GM23248 (cell line): ENCODE measurements at regions not wholly inside any gene's neighbourhood (a gene's known extent, or its start where the extent isn't known, plus 50 kb on each side); places are given as distances from the start of the nearest gene placed in this dataset.
"Not testable (repeated sequence)": the region's sequence is repeated elsewhere in the genome, so short reads cannot be mapped to it uniquely, and the experiment has no call there.

Source experiments
- DNase-seq: peaks from one replicate; pipeline ENCODE4 v3.0.0-alpha.2; 2015
- H2AFZ ChIP-seq: fragments of 200-600 bp; sonication (generic); 2 replicates; pipeline ENCODE4 v1.6.1; 2016; ENCODE audit warnings: antibody characterized with exemption
- H3F3A ChIP-seq: fragments of 200-600 bp; sonication (generic); 2 replicates; pipeline ENCODE4 v1.6.1; 2016; ENCODE audit warnings: mild to moderate bottlenecking, antibody characterized with exemption, mixed run types; ENCODE audit not compliant: insufficient read depth
- H3K27ac ChIP-seq: fragments of 200-600 bp; sonication (generic); 2 replicates; pipeline ENCODE4 v1.5.1; 2016; ENCODE audit warnings: mild to moderate bottlenecking
- H3K27me3 ChIP-seq: fragments of 200-600 bp; sonication (generic); replicated peaks from 2 replicates; pipeline ENCODE4 v1.6.1; 2016; ENCODE audit warnings: mild to moderate bottlenecking; ENCODE audit not compliant: insufficient read depth
- H3K36me3 ChIP-seq: fragments of 200-600 bp; sonication (generic); 2 replicates; pipeline ENCODE4 v1.6.1; 2016; ENCODE audit warnings: low read depth, mild to moderate bottlenecking
- H3K4me1 ChIP-seq: fragments of 200-600 bp; sonication (generic); 2 replicates; pipeline ENCODE4 v1.6.1; 2016; ENCODE audit warnings: mild to moderate bottlenecking; ENCODE audit not compliant: insufficient read depth
- H3K4me2 ChIP-seq: fragments of 200-600 bp; sonication (generic); one replicate; pipeline ENCODE4 v1.6.1; 2016; ENCODE audit warnings: mild to moderate bottlenecking; ENCODE audit not compliant: unreplicated experiment
- H3K4me3 ChIP-seq: fragments of 200-600 bp; sonication (generic); 2 replicates; pipeline ENCODE4 v1.5.1; 2016; ENCODE audit warnings: mild to moderate bottlenecking
- H3K79me2 ChIP-seq: fragments of 200-600 bp; sonication (generic); 2 replicates; pipeline ENCODE4 v1.6.1; 2016; ENCODE audit warnings: mild to moderate bottlenecking; ENCODE audit not compliant: insufficient read depth
- H3K9ac ChIP-seq: fragments of 200-600 bp; sonication (generic); 2 replicates; pipeline ENCODE4 v1.6.1; 2016; ENCODE audit warnings: mild to moderate bottlenecking
- H3K9me2 ChIP-seq: fragments of 200-600 bp; sonication (generic); 2 replicates; pipeline ENCODE4 v1.6.1; 2016; ENCODE audit warnings: mixed run types, mild to moderate bottlenecking, moderate library complexity; ENCODE audit not compliant: insufficient read depth
- H3K9me3 ChIP-seq: fragments of 200-600 bp; sonication (generic); one replicate; pipeline ENCODE4 v1.6.1; 2017; ENCODE audit warnings: low read depth
- H4K20me1 ChIP-seq: fragments of 200-600 bp; sonication (generic); 2 replicates; pipeline ENCODE4 v1.6.0; 2016; ENCODE audit not compliant: insufficient read depth
- EZH2 ChIP-seq: fragments of 200-600 bp; sonication (generic); IDR thresholded peaks from 2 replicates; pipeline ENCODE4 v1.6.1; 2018; ENCODE audit warnings: antibody characterized with exemption, mild to moderate bottlenecking; ENCODE audit not compliant: insufficient read depth, poor library complexity, severe bottlenecking
- EZH2phosphoT487 ChIP-seq: fragments of 200-600 bp; sonication (generic); IDR thresholded peaks from 2 replicates; pipeline ENCODE4 v1.6.1; 2018; ENCODE audit warnings: antibody characterized with exemption, moderate library complexity, mild to moderate bottlenecking, low read depth; ENCODE audit not compliant: insufficient read depth
- WGBS, 2 experiments: methylation state at CpG; one replicate each; pipeline ENCODE4 v1.1.6; 2015 to 2017; ENCODE audit warnings: low lambda C conversion rate in 2 of 2, low coverage in 1 of 2; ENCODE audit errors: missing lambda C conversion rate in 2 of 2; 5-methylcytosine and 5-hydroxymethylcytosine counted together
- in situ Hi-C: fragments of 300-500 bp; cut with MboI; formaldehyde crosslinking; loops from 2 replicates; pipeline ENCODE4 v1.15.0; 2020

DNA sequence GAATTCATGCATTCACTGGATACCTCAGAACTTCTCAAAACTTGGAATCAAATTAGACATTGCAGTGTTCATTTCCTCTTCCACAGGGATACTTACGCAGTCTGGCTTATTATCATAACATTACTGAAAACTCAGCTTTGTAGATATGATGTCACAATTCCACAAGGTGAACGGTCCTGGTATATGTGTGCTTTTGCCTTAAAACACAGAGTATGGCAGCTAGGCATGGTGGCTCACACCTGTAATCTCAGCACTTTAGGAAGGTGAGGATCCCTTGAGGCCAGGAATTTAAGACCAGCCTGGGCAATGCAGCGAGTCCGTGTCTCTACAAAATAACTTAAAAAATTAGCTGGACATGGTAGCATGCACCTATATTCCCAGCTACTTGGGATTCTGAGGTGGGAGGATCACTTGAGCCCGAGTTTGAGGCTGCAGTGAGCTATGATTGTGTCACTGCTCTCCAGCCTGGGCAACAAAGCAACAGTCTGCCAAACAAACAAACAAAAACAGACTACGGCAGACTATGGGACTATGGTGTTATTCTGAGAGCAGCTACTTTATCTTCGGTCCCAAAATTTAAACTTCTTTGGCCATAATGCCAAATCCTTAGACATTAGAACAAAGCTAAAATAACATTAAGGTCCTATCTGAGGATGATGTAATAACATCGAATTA lies 1191.9 kb upstream of the SLC39A10 start:
- H3F3A ChIP-seq = no peaks in the 10 kb centered on the region
- H4K20me1 ChIP-seq = no peaks in the 10 kb centered on the region
- no peaks in the 10 kb centered on the region for H3K4me1 ChIP-seq
- whole genome bisulfite sequencing, 2 experiments = 41 to 51% methylated on average over 8 of the region's 8 CpGs
- no peaks in the 10 kb centered on the region for H3K9me2 ChIP-seq
- H3K27me3 ChIP-seq = no peaks in the 10 kb centered on the region
- H3K27ac ChIP-seq = no peak overlapping the region
- TF ChIP-seq EZH2 (no peak), EZH2phosphoT487 (no peak)
- H3K4me3 ChIP-seq = no peak overlapping the region
- H3K36me3 ChIP-seq = no peaks in the 10 kb centered on the region
- no peak overlapping the region for H3K9ac ChIP-seq
- H3K79me2 ChIP-seq = no peaks in the 10 kb centered on the region
- H3K4me2 ChIP-seq = no peak overlapping the region
- no peaks in the 10 kb centered on the region for H3K9me3 ChIP-seq
- no peak for DNase-seq
- in situ Hi-C loops = no loop called here
- no peak overlapping the region for H2AFZ ChIP-seq

DNA sequence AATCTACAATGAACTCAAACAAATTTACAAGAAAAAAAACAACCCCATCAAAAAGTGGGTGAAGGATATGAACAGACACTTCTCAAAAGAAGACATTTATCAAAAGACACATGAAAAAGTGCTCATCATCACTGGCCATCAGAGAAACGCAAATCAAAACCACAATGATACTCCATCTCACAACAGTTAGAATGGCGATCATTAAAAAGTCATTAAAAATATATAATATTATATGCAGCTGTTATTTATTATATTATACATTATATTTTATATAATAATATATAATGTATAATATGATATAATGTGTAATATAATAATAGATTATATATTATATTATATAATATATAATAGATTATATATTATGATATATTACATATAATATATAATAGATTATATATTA lies 1194.1 kb upstream of the SLC39A10 start:
- H3K9me3 ChIP-seq, H3F3A ChIP-seq, H4K20me1 ChIP-seq, H3K27me3 ChIP-seq, H2AFZ ChIP-seq, DNase-seq, H3K9ac ChIP-seq, H3K9me2 ChIP-seq, H3K27ac ChIP-seq, H3K36me3 ChIP-seq, in situ Hi-C loops, H3K4me3 ChIP-seq, H3K4me2 ChIP-seq, H3K79me2 ChIP-seq, H3K4me1 ChIP-seq: not testable (repeated sequence)
- 36 to 41% methylated on average over 2 of the region's 2 CpGs for WGBS, 2 experiments

DNA sequence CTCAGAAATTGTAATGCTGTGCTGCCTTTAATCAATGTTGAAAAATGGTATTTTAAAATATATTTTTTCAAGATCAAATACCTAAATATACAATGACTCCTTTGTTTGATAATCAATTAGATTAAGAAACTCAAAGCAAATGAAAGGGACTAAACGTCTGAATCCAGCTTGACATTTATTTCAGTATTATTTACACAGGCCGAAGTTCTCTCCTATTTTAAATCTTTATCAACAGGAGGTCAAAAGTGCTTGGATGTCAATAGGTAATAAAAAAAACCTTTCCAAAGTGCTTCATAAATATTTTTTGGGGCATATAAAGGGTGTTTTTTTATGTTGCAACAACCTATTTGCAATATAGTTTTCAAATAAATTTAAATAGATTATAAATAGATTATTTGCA lies 1201.7 kb upstream of the SLC39A10 start:
- H3K36me3 ChIP-seq = no peaks in the 10 kb centered on the region
- H3K9ac ChIP-seq = no peak overlapping the region
- H3K9me2 ChIP-seq = no peaks in the 10 kb centered on the region
- no peaks in the 10 kb centered on the region for H3K27me3 ChIP-seq
- WGBS, 2 experiments = 23 to 26% methylated on average over 2 of the region's 2 CpGs
- H2AFZ ChIP-seq = no peak overlapping the region
- no peaks in the 10 kb centered on the region for H3K9me3 ChIP-seq
- H3K4me1 ChIP-seq = no peaks in the 10 kb centered on the region
- in situ Hi-C loops = no loop called here
- no peak overlapping the region for H3K27ac ChIP-seq
- TF ChIP-seq EZH2 = no peak
- no peak for TF ChIP-seq EZH2phosphoT487
- no peaks in the 10 kb centered on the region for H4K20me1 ChIP-seq
- no peaks in the 10 kb centered on the region for H3K79me2 ChIP-seq
- DNase-seq = no peak
- H3F3A ChIP-seq = no peaks in the 10 kb centered on the region
- H3K4me3 ChIP-seq = no peak overlapping the region
- H3K4me2 ChIP-seq = no peak overlapping the region

DNA sequence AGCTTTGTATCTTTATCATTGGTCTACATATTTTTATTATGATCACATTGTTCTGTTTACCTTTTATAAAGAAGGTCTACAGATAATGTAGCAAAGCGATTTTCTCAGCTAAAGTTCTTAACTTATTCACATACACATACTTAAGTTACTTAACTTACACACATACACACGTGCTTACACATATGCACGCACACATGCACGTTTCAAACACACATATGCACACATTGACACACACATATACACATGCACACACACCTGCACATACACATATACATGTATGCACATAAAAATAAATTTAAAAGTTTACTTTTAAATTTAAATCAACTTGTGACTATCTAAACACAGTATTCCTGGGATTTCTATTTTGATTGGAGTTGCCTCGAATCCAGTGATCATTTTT lies 1204.5 kb upstream of the SLC39A10 start:
- no peak overlapping the region for H3K9ac ChIP-seq
- H2AFZ ChIP-seq = no peak overlapping the region
- in situ Hi-C loops = no loop called here
- no peaks in the 10 kb centered on the region for H3K4me1 ChIP-seq
- no peaks in the 10 kb centered on the region for H3K79me2 ChIP-seq
- no peaks in the 10 kb centered on the region for H3K9me3 ChIP-seq
- 9 to 10% methylated on average over 5 of the region's 5 CpGs for WGBS, 2 experiments
- no peaks in the 10 kb centered on the region for H3K36me3 ChIP-seq
- TF ChIP-seq EZH2 (no peak), EZH2phosphoT487 (no peak)
- no peaks in the 10 kb centered on the region for H3F3A ChIP-seq
- no peak overlapping the region for H3K4me2 ChIP-seq
- H3K27ac ChIP-seq = no peak overlapping the region
- H3K4me3 ChIP-seq = no peak overlapping the region
- DNase-seq = no peak
- H4K20me1 ChIP-seq = no peaks in the 10 kb centered on the region
- no peaks in the 10 kb centered on the region for H3K9me2 ChIP-seq
- no peaks in the 10 kb centered on the region for H3K27me3 ChIP-seq

DNA sequence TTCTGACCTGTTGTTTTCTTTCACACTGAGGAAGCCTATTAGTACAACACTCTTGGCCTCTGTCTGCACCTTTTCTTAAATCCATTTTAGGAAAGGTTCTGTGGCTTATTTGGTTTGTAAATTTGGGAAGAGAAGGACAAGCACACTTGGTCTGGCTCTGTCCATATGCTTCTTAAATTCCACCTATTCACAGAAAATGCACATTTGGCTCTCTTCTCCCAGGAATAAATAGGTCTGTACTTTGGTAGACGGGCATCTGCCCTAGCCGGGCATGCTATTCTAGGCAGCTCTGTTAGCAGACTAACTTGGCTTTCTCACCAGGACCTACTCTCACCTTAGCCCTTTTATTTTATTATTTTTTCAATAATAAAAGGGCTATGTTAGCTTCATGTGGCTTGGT lies 1211.8 kb upstream of the SLC39A10 start:
- Histone ChIP-seq H3K27me3 (no peaks in the 10 kb centered on the region), H3K36me3 (no peaks in the 10 kb centered on the region), H3F3A (no peaks in the 10 kb centered on the region), H4K20me1 (no peaks in the 10 kb centered on the region), H3K9me2 (no peaks in the 10 kb centered on the region), H3K9ac (no peak overlapping the region), H3K27ac (no peak overlapping the region), H3K4me2 (no peak overlapping the region), H3K4me1 (no peaks in the 10 kb centered on the region), H3K9me3 (no peaks in the 10 kb centered on the region), H3K4me3 (no peak overlapping the region), H2AFZ (no peak overlapping the region), H3K79me2 (no peaks in the 10 kb centered on the region)
- in situ Hi-C loops = no loop called here
- 7 to 19% methylated on average over 2 of the region's 2 CpGs for WGBS, 2 experiments
- TF ChIP-seq EZH2 = no peak
- TF ChIP-seq EZH2phosphoT487 = no peak
- no peak for DNase-seq
